ENCODE measurements at regions not wholly inside any gene's neighbourhood (a gene's known extent, or its start where the extent isn't known, plus 50 kb on each side); places are given as distances from the start of the nearest gene placed in this dataset.

GRCh38 chr6:167492100-167492449, 167.2 kb downstream of the TTLL2 start (continued):
- no peak for TF ChIP-seq RBBP5 (IDR thresholded peaks at IDR 0.05; ENCODE audit: borderline replicate concordance, insufficient read depth, low read length, poor library complexity, severe bottlenecking)

- no peak overlapping the region for H2AFZ ChIP-seq (ENCODE audit: low read depth, low read length)
- H3K36me3 ChIP-seq (ENCODE audit: control insufficient read depth, insufficient read depth, low read length) = no peaks in the 10 kb centered on the region
- no peaks in the 10 kb centered on the region for H3K9me3 ChIP-seq (replicated peaks; ENCODE audit: control insufficient read depth, insufficient read depth, low read depth, low read length)
- intact Hi-C loops (cut with micrococcal nuclease) (no loop called here), in situ Hi-C loops (cut with MboI) (no loop called here)
- 0 out of 2 replicates have a peak, but pooled peaks cover 2% of the 10 kb centered on the region for H4K20me1 ChIP-seq (replicated peaks; ENCODE audit: control insufficient read depth, insufficient read depth, low read length)
- no peak overlapping the region for H3K4me2 ChIP-seq (ENCODE audit: insufficient read depth, low read length)
- ChIA-PET POLR2A (no interaction called here), CTCF (ENCODE audit: low intra/inter-chr PET ratio) (no interaction called here)
- no peak for ATAC-seq
- H3K9ac ChIP-seq (ENCODE audit: insufficient read depth in 1 of 2, low read depth in 2 of 2, low read length in 2 of 2) = no peak overlapping the region
- no peak overlapping the region for H3K4me3 ChIP-seq
- no peak overlapping the region for H3K27ac ChIP-seq (ENCODE audit: extremely low read depth, low read depth, low read length)
- DNase-seq (ENCODE audit: extremely low read depth in 1 of 4, low spot score in 3 of 4) = no peak
- WGBS (ENCODE audit: insufficient coverage, low coverage, missing lambda C conversion rate) = 0% methylated on average over 3 of the region's 3 CpGs
- BruUV-seq (replicated peaks) = no TSS peak
- H3K27me3 ChIP-seq (ENCODE audit: control insufficient read depth in 2 of 2, insufficient read depth in 2 of 2, low read length in 2 of 2) = peaks cover 29 to 79% of the 10 kb centered on the region in 2 experiments
- FAIRE-seq = no peak
- H3K9me1 ChIP-seq (ENCODE audit: control insufficient read depth, insufficient read depth, low read length) = no peaks in the 10 kb centered on the region
- TF ChIP-seq E2F1 (CRISPR knock-in tag; IDR thresholded peaks at IDR 0.05) (no peak), MTA3 (IDR thresholded peaks at IDR 0.05; ENCODE audit: borderline replicate concordance) (no peak), BRD9 (IDR thresholded peaks at IDR 0.05; ENCODE audit: low read depth, partially characterized antibody) (no peak), CTCFL (IDR thresholded peaks at IDR 0.05; ENCODE audit: borderline replicate concordance, insufficient read depth, low read depth, low read length, poor library complexity, severe bottlenecking) (no peak), PHF21A (IDR thresholded peaks at IDR 0.05; ENCODE audit: borderline replicate concordance, low read depth) (no peak), RFX5 (IDR thresholded peaks at IDR 0.05; ENCODE audit: low read depth, low read length) (no peak), HDAC1 (IDR thresholded peaks at IDR 0.05) (no peak), GTF2F1 (IDR thresholded peaks at IDR 0.05; ENCODE audit: low read depth, low read length) (no peak), ZNF354B (CRISPR knock-in tag; IDR thresholded peaks at IDR 0.05) (no peak)
- no peaks in the 10 kb centered on the region for H3K79me2 ChIP-seq (ENCODE audit: control insufficient read depth, insufficient read depth, low read length)
- H3K4me1 ChIP-seq (replicated peaks in 1 of 2; ENCODE audit: control insufficient read depth in 2 of 2, insufficient read depth in 2 of 2, low read length in 2 of 2) = no peaks in the 10 kb centered on the region; a peak in 1 of 5 replicates
Observed at GRCh38 chr6:167493310-167493709, 168.4 kb downstream of the TTLL2 start.
